Nephron (organoid): ENCODE measurements at regions not wholly inside any gene's neighbourhood (a gene's known extent, or its start where the extent isn't known, plus 50 kb on each side); places are given as distances from the start of the nearest gene placed in this dataset.

Experiments
- H3K27ac Mint-ChIP-seq, 3 experiments: 2 replicates each; pipeline ENCODE4 v1.8.0; 2020; ENCODE audit warnings: mixed read lengths in 3 of 3, mild to moderate bottlenecking in 2 of 3, moderate library complexity in 1 of 3
- H3K27me3 Mint-ChIP-seq: 2 replicates; pipeline ENCODE4 v1.8.0; 2021; ENCODE audit warnings: low read depth, mild to moderate bottlenecking, moderate library complexity, mixed read lengths
- H3K36me3 Mint-ChIP-seq: 2 replicates; pipeline ENCODE4 v1.8.0; 2020; ENCODE audit warnings: low read depth, mixed read lengths
- H3K4me1 Mint-ChIP-seq: 2 replicates; pipeline ENCODE4 v1.8.0; 2020; ENCODE audit warnings: mixed read lengths
- H3K4me3 Mint-ChIP-seq, 3 experiments: 2 replicates each; pipeline ENCODE4 v1.8.0; 2020; ENCODE audit warnings: mild to moderate bottlenecking in 3 of 3, mixed read lengths in 3 of 3, moderate library complexity in 2 of 3
- H3K9me3 Mint-ChIP-seq: 2 replicates; pipeline ENCODE4 v1.8.0; 2020; ENCODE audit warnings: mixed read lengths
- CTCF ChIP-seq, 3 experiments: fragments of 200-600 bp; sonication (generic); IDR thresholded peaks; one replicate each; pipeline ENCODE4 v1.5.0; 2021; ENCODE audit warnings: antibody characterized with exemption in 3 of 3; ENCODE audit not compliant: unreplicated experiment in 3 of 3

DNA sequence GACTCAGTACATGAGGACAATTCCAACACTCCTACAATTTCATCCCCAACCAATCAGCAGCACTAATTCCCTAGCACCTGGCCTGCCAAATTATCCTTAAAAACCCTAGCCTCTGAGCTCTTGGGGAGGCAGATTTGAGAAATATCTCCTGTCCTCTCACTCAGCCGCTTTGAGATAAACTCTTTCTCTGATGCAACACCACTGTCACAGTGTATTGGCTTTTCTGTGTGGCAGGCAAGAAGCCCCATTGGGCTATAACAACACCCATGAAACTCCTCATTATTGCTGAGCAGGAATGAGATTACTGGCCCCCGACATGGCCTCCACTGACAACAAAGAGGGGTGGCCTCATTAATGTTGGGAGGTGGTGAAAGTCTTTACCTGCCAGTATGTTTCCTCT lies 515.5 kb downstream of the HACE1 start:
- no peaks in the 10 kb centered on the region for H3K4me1 Mint-ChIP-seq
- no peaks in the 10 kb centered on the region for H3K27me3 Mint-ChIP-seq
- no peak for TF ChIP-seq CTCF (IDR thresholded peaks at IDR 0.05; ENCODE audit: unreplicated experiment in 3 of 3)
- H3K27ac Mint-ChIP-seq, result no peak overlapping the region
- peaks cover 4% of the 10 kb centered on the region for H3K9me3 Mint-ChIP-seq
- H3K4me3 Mint-ChIP-seq, result no peak overlapping the region
- no peaks in the 10 kb centered on the region for H3K36me3 Mint-ChIP-seq

GRCh38 chr6:104332364-104332763 lies 527.4 kb downstream of the HACE1 start:
- H3K36me3 Mint-ChIP-seq, result no peaks in the 10 kb centered on the region
- H3K9me3 Mint-ChIP-seq, result no peaks in the 10 kb centered on the region
- no peak for TF ChIP-seq CTCF (IDR thresholded peaks at IDR 0.05; ENCODE audit: unreplicated experiment in 3 of 3)
- no peaks in the 10 kb centered on the region for H3K27me3 Mint-ChIP-seq
- no peak overlapping the region for H3K4me3 Mint-ChIP-seq
- H3K27ac Mint-ChIP-seq, result no peak overlapping the region
- peaks cover 10% of the 10 kb centered on the region for H3K4me1 Mint-ChIP-seq

- Mint-ChIP-seq H3K4me3 (no peak overlapping the region), H3K36me3 (no peaks in the 10 kb centered on the region), H3K27me3 (no peaks in the 10 kb centered on the region), H3K9me3 (no peaks in the 10 kb centered on the region), H3K27ac (peak overlapping the region in 2 of 3 experiments; percentile 37 to 39), H3K4me1 (no peaks in the 10 kb centered on the region)
- TF ChIP-seq CTCF (IDR thresholded peaks at IDR 0.05; ENCODE audit: unreplicated experiment in 3 of 3), result no peak
Observed at GRCh38 chr6:104326173-104327001, 533.3 kb downstream of the HACE1 start.

DNA sequence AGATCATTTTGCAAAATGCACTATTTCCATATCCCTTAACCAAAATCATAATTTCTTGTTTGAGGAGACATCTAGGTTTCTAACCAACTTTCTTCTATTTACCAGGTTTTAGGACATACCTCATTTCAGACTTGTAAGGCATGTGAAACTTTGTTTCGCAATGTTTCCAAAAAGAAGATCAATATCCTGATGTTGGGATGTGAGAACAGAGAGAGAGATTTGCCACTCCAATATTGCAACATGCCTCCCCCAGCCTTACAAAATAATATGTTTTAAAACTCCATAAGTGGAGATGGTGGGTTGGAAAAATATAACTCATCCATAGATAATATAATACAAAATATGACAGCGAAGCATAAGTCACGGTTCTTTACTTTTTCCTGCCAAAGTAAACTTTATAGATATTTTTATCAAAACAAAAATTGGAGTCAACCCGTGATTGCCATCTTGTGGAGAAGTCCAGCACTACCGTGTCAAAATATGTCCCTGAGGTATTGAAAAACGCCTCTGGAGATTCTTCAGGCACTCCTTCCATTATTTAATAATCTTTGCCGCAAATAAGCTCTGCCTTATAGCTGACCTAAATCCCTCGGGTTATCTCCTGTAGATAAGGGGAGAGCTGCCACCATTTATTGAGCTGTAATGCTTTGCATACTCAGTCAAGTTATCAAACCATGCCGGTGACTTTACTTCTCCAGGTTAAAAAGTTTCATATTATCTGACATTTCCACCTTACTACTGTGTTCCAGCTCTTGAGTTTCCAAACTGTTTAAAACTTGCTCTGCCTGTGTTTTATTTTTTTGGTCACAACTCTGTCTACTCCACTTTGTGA lies 534.2 kb downstream of the HACE1 start:
- peak overlapping the region in 1 of 3 experiments; percentile 29 for H3K27ac Mint-ChIP-seq
- no peaks in the 10 kb centered on the region for H3K4me1 Mint-ChIP-seq
- H3K36me3 Mint-ChIP-seq, result no peaks in the 10 kb centered on the region
- H3K9me3 Mint-ChIP-seq, result no peaks in the 10 kb centered on the region
- H3K4me3 Mint-ChIP-seq, result no peak overlapping the region
- H3K27me3 Mint-ChIP-seq, result peaks cover 1% of the 10 kb centered on the region
- peak; percentile 56 to 74 (median 62) for TF ChIP-seq CTCF (IDR thresholded peaks at IDR 0.05; ENCODE audit: unreplicated experiment in 3 of 3)

GRCh38 chr6:104324301-104324700 lies 535.4 kb downstream of the HACE1 start:
- TF ChIP-seq CTCF (IDR thresholded peaks at IDR 0.05; ENCODE audit: unreplicated experiment in 3 of 3), result no peak
- no peaks in the 10 kb centered on the region for H3K36me3 Mint-ChIP-seq
- H3K9me3 Mint-ChIP-seq, result no peaks in the 10 kb centered on the region
- H3K27me3 Mint-ChIP-seq, result peaks cover 4% of the 10 kb centered on the region
- no peak overlapping the region for H3K4me3 Mint-ChIP-seq
- H3K27ac Mint-ChIP-seq, result no peak overlapping the region
- H3K4me1 Mint-ChIP-seq, result no peaks in the 10 kb centered on the region
